GM19328 (cell line): ENCODE measurements at regions not wholly inside any gene's neighbourhood (a gene's known extent, or its start where the extent isn't known, plus 50 kb on each side); places are given as distances from the start of the nearest gene placed in this dataset.

Experiments used
- ATAC-seq: cut with Tn5 transposase; IDR thresholded peaks from one replicate; pipeline ENCODE4 v1.9.1; 2021; ENCODE audit warnings: mild to moderate bottlenecking, moderate library complexity; ENCODE audit not compliant: unreplicated experiment

GRCh38 chr1:79648126-79648525 lies 641.6 kb upstream of the ADGRL4 start:
- ATAC-seq, result no peak

GRCh38 chr1:79646880-79647279 lies 640.4 kb upstream of the ADGRL4 start:
- ATAC-seq, result no peak

GRCh38 chr1:79638382-79638781 lies 631.9 kb upstream of the ADGRL4 start:
- ATAC-seq, result no peak

- no peak for ATAC-seq
Measured at GRCh38 chr1:79633456-79633855, 626.9 kb upstream of the ADGRL4 start.

GRCh38 chr1:79629414-79629813 lies 622.9 kb upstream of the ADGRL4 start:
- ATAC-seq, result no peak

- ATAC-seq, result no peak
Measured at GRCh38 chr1:79617777-79618176, 611.2 kb upstream of the ADGRL4 start.

- ATAC-seq, result no peak
Measured at GRCh38 chr1:79614762-79615161, 608.2 kb upstream of the ADGRL4 start.

GRCh38 chr1:79614106-79614505 lies 607.6 kb upstream of the ADGRL4 start:
- no peak for ATAC-seq

GRCh38 chr1:79613046-79613445 lies 606.5 kb upstream of the ADGRL4 start:
- ATAC-seq, result no peak

- no peak for ATAC-seq
Measured at GRCh38 chr1:79604490-79605198, 598.1 kb upstream of the ADGRL4 start.

GRCh38 chr1:79603843-79604242 lies 597.3 kb upstream of the ADGRL4 start:
- no peak for ATAC-seq

- ATAC-seq, result no peak
Measured at GRCh38 chr1:79599257-79599656, 592.7 kb upstream of the ADGRL4 start.

GRCh38 chr1:79595931-79596330 lies 589.4 kb upstream of the ADGRL4 start:
- no peak for ATAC-seq

GRCh38 chr1:79594121-79594698 lies 587.7 kb upstream of the ADGRL4 start:
- ATAC-seq, result no peak

- ATAC-seq, result no peak
Measured at GRCh38 chr1:79592707-79593106, 586.2 kb upstream of the ADGRL4 start.

- ATAC-seq, result no peak
Measured at GRCh38 chr1:79588719-79589118, 582.2 kb upstream of the ADGRL4 start.

GRCh38 chr1:79587229-79587628 lies 580.7 kb upstream of the ADGRL4 start:
- ATAC-seq, result no peak

GRCh38 chr1:79585801-79586200 lies 579.3 kb upstream of the ADGRL4 start:
- no peak for ATAC-seq

GRCh38 chr1:79575424-79575823 lies 568.9 kb upstream of the ADGRL4 start:
- no peak for ATAC-seq

- no peak for ATAC-seq
Measured at GRCh38 chr1:79568411-79568810, 561.9 kb upstream of the ADGRL4 start.

- ATAC-seq, result no peak
Measured at GRCh38 chr1:79561521-79561978, 555.0 kb upstream of the ADGRL4 start.

GRCh38 chr1:79556189-79556588 lies 549.7 kb upstream of the ADGRL4 start:
- ATAC-seq, result no peak

- ATAC-seq, result no peak
Measured at GRCh38 chr1:79554688-79555087, 548.2 kb upstream of the ADGRL4 start.
